Right lobe of liver (tissue), 4 donors: ENCODE measurements at regions not wholly inside any gene's neighbourhood (a gene's known extent, or its start where the extent isn't known, plus 50 kb on each side); places are given as distances from the start of the nearest gene placed in this dataset.

ENCODE experiments used
- CTCF ChIP-seq, 4 donors: fragments of 200-600 bp in 3 of 4; fragments of 450-650 bp in 1 of 4; IDR thresholded peaks; one replicate each; pipeline versions ENCODE4 v1.5.1 to v1.8.0; 2016 to 2022; ENCODE audit warnings: antibody characterized with exemption in 4 of 4, mild to moderate bottlenecking in 2 of 4
- POLR2A ChIP-seq: fragments of 450-650 bp; IDR thresholded peaks from one replicate; pipeline ENCODE4 v1.6.1; 2017; ENCODE audit warnings: antibody characterized with exemption, mild to moderate bottlenecking
- donor health status: DM: no; HTN: no; CAD: no.
- donor health status: DM: no; HTN: no; CAD: no.
- donor health status: DM: no; HTN: yes; CAD: no.

GRCh38 chr9:89731262-89732182, 126.7 kb downstream of the GADD45G start:
- TF ChIP-seq CTCF (IDR thresholded peaks at IDR 0.05) (no peak), POLR2A (no peak)
